ENCODE measurements at regions not wholly inside any gene's neighbourhood (a gene's known extent, or its start where the extent isn't known, plus 50 kb on each side); places are given as distances from the start of the nearest gene placed in this dataset.

DNA sequence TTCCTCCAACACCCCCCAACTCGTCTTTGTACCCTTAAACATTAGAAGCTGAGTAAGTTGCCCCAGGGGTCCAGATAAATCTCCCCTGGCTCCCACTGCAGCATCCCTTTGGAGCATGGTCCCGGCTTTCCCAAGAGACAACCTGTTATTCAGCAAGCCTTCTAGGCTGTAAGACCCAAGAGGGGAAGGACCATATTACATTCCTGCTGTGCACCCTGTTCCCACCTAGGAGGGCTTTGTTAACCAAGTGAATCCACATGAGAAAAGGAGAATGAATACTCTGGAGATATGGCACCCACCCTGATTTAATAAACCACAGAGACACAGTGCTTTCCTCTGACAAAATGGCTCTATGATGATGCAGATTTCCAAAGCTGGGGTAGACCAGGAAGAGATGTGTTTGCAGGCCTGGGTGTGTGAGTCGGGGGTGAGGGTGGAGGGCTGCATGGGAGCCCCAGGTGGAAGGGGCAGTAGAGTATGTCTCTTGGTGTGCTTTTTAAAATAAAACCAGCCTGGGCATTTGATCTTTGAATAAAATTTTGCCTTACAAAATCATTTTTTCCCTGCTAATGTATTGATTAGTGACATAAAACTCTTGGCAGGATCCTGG is 325.2 kb downstream of the DRD1 start:
- no peak for DNase-seq
- Histone ChIP-seq H3K27me3 (replicated peaks in 1 of 7) (peaks cover 0 to 9% (median 0%) of the 10 kb centered on the region in 7 donors), H3K4me1 (no peaks in the 10 kb centered on the region), H3K36me3 (no peaks in the 10 kb centered on the region), H3K4me3 (no peak overlapping the region), H3K9me3 (no peaks in the 10 kb centered on the region), H3K27ac (no peak overlapping the region)
- 64 to 76% (median 69%) methylated on average over 3 of the region's 3 CpGs for WGBS, 5 donors
- intact Hi-C loops (cut with DNase I; ENCODE audit: low total_unique reads), result no loop called here
- TF ChIP-seq, protein P1, sequence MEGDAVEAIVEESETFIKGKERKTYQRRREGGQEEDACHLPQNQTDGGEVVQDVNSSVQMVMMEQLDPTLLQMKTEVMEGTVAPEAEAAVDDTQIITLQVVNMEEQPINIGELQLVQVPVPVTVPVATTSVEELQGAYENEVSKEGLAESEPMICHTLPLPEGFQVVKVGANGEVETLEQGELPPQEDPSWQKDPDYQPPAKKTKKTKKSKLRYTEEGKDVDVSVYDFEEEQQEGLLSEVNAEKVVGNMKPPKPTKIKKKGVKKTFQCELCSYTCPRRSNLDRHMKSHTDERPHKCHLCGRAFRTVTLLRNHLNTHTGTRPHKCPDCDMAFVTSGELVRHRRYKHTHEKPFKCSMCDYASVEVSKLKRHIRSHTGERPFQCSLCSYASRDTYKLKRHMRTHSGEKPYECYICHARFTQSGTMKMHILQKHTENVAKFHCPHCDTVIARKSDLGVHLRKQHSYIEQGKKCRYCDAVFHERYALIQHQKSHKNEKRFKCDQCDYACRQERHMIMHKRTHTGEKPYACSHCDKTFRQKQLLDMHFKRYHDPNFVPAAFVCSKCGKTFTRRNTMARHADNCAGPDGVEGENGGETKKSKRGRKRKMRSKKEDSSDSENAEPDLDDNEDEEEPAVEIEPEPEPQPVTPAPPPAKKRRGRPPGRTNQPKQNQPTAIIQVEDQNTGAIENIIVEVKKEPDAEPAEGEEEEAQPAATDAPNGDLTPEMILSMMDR (IDR thresholded peaks at IDR 0.05 in 8 of 11, conservative IDR thresholded peaks at IDR 0.05 in 3 of 11), result no peak
- TF ChIP-seq POLR2AphosphoS5 (IDR thresholded peaks at IDR 0.05) (no peak), POLR2A (IDR thresholded peaks at IDR 0.05) (no peak)

DNA sequence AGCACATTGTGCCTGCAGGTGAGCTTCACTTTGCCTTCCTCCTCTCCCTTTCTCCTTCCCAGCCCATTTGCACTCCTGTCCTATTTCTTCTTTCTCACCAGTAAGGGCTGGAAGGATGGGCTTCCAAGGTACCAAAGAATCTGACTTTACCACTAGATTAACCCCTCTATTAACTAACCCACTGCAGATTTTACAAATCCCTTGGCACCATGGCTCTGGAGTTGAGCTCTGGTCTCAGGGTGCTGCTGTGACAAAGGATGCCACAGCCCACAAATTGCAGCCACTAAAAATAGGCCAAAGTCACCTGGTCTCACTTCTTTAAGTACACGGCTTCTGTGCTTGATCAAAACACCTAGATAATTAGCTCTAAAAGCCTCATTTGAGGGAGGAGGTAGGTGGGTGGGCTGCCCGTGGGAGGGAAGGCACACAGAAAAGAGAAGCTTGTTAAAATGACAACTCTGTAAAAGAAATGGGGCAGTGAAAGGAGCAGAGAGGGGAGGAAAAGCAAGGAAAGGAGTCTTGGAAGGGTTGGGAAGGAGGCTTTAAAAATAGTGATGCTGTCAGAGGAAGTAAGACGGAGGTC is 327.4 kb downstream of the DRD1 start:
- Histone ChIP-seq H3K4me3 (no peak overlapping the region), H3K9me3 (no peaks in the 10 kb centered on the region), H3K4me1 (no peaks in the 10 kb centered on the region), H3K36me3 (no peaks in the 10 kb centered on the region), H3K27me3 (replicated peaks in 1 of 7) (peaks cover 0 to 12% (median 0%) of the 10 kb centered on the region in 7 donors), H3K27ac (no peak overlapping the region)
- 45 to 61% (median 54%) methylated on average over 3 of the region's 3 CpGs for WGBS, 5 donors
- intact Hi-C loops (cut with DNase I; ENCODE audit: low total_unique reads), result no loop called here
- TF ChIP-seq POLR2AphosphoS5 (IDR thresholded peaks at IDR 0.05) (no peak), POLR2A (IDR thresholded peaks at IDR 0.05) (no peak)
- TF ChIP-seq, protein P1 (IDR thresholded peaks at IDR 0.05 in 8 of 11, conservative IDR thresholded peaks at IDR 0.05 in 3 of 11), result no peak
- DNase-seq, result no peak

DNA sequence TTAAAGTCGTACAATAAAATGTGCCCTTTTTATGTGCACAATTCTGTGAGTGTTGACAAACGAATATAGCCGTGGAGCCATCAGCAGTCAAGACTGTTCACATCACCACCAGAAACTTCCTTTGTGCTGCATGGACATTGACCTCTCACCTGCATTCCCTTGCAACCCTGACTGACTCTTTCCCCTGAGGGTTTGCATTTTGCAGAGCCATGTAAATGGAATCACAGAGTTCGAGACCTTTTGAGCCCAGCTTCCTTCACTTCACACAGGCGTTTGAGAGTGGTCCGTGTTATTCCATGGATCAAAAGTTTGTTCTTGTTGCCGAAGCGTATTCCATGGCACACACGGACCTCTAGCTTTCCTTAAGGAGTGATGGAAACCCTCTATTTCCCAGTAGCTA is 328.2 kb downstream of the DRD1 start:
- Histone ChIP-seq H3K27ac (no peak overlapping the region), H3K27me3 (replicated peaks in 1 of 7) (peaks cover 0 to 12% (median 0%) of the 10 kb centered on the region in 7 donors), H3K9me3 (peaks cover 0 to 4% (median 0%) of the 10 kb centered on the region in 8 donors), H3K36me3 (no peaks in the 10 kb centered on the region), H3K4me3 (no peak overlapping the region), H3K4me1 (no peaks in the 10 kb centered on the region)
- TF ChIP-seq POLR2AphosphoS5 (IDR thresholded peaks at IDR 0.05), result no peak
- WGBS, 5 donors, result 63 to 80% (median 74%) methylated on average over 9 of the region's 9 CpGs
- intact Hi-C loops (cut with DNase I; ENCODE audit: low total_unique reads), result no loop called here
- DNase-seq, result no peak

DNA sequence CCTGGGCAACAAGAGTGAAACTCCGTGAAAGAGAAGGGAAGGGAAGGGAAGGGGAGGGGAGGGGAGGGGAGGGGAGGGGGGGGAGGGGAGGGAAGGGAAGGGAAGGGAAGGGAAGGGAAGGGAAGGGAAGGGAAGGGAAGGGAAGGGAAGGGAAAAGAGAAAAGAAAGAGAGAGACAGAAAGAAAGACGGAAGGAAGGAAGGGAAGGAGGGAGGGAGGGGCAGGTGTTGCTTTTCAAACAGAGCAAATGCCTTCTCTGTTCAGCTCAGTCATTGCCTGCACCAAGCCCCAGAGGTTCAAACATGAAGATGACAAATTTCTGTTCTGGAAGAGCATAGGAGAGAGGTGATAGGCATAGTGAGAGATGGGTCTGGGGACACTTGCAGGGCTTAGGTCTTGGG is 330.0 kb downstream of the DRD1 start:
- no peak overlapping the region for H3K27ac ChIP-seq
- intact Hi-C loops (cut with DNase I; ENCODE audit: low total_unique reads), result no loop called here

More for the DNA sequence above, 330.0 kb downstream of the DRD1 start:
- Histone ChIP-seq H3K27me3 (replicated peaks in 1 of 7) (peaks cover 0 to 12% (median 0%) of the 10 kb centered on the region in 7 donors), H3K4me1 (no peaks in the 10 kb centered on the region), H3K9me3 (peaks cover 0 to 21% (median 9%) of the 10 kb centered on the region in 8 donors), H3K4me3 (no peak overlapping the region), H3K36me3 (no peaks in the 10 kb centered on the region)
- 71 to 95% (median 76%) methylated on average over 1 to 2 of the region's 2 CpGs for WGBS, 5 donors
- TF ChIP-seq POLR2AphosphoS5 (IDR thresholded peaks at IDR 0.05) (no peak), POLR2A (IDR thresholded peaks at IDR 0.05) (no peak)
- TF ChIP-seq, protein P1 (IDR thresholded peaks at IDR 0.05 in 8 of 11, conservative IDR thresholded peaks at IDR 0.05 in 3 of 11), result no peak
- DNase-seq, result no peak

All from spleen (tissue), 11 donors.